ENCODE measurements at regions not wholly inside any gene's neighbourhood (a gene's known extent, or its start where the extent isn't known, plus 50 kb on each side); places are given as distances from the start of the nearest gene placed in this dataset.

DNA sequence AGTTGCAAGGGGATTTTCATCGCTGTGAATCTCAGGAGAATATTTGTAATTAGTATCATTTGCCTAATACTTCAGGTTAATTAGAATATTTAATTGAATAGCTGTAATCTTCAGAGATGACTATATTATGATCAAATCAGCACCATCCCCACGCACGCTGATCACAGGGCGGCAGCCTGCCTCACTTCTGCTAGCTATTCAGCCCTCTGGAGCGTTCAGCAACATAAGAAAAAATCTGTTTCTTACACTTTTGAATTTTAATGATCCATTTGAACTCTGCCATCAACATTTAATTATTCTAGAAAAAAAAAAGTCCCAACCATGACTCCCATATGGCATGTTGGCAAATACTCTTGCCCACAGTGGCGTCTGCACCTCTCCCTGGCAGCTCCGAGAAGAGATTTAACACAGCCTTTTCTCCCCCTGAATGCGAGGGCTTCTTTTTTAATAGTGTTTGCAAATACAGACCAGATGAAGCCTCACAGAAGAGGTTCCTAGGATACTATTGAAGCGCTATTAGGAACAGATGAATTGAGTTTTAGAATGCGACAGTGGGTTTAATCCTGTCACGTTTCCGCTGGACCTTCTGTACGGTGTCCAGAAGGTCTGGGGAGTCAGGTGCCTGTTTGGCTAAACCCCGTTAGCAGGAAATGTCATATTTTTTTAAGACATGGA is 731.9 kb upstream of the SALL3 start:
- TF ChIP-seq, protein P1, sequence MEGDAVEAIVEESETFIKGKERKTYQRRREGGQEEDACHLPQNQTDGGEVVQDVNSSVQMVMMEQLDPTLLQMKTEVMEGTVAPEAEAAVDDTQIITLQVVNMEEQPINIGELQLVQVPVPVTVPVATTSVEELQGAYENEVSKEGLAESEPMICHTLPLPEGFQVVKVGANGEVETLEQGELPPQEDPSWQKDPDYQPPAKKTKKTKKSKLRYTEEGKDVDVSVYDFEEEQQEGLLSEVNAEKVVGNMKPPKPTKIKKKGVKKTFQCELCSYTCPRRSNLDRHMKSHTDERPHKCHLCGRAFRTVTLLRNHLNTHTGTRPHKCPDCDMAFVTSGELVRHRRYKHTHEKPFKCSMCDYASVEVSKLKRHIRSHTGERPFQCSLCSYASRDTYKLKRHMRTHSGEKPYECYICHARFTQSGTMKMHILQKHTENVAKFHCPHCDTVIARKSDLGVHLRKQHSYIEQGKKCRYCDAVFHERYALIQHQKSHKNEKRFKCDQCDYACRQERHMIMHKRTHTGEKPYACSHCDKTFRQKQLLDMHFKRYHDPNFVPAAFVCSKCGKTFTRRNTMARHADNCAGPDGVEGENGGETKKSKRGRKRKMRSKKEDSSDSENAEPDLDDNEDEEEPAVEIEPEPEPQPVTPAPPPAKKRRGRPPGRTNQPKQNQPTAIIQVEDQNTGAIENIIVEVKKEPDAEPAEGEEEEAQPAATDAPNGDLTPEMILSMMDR (conservative IDR thresholded peaks at IDR 0.05; ENCODE audit: low read depth, low read length) = no peak
- TF ChIP-seq EZH2 (IDR thresholded peaks at IDR 0.05; ENCODE audit: borderline replicate concordance, low read depth, low read length, poor library complexity, severe bottlenecking) = no peak
